GM21381 (cell line): ENCODE measurements at regions not wholly inside any gene's neighbourhood (a gene's known extent, or its start where the extent isn't known, plus 50 kb on each side); places are given as distances from the start of the nearest gene placed in this dataset.

Experiments
- ATAC-seq: cut with Tn5 transposase; IDR thresholded peaks from one replicate; pipeline ENCODE4 v1.9.1; 2021; ENCODE audit warnings: mild to moderate bottlenecking, moderate library complexity; ENCODE audit not compliant: unreplicated experiment

DNA sequence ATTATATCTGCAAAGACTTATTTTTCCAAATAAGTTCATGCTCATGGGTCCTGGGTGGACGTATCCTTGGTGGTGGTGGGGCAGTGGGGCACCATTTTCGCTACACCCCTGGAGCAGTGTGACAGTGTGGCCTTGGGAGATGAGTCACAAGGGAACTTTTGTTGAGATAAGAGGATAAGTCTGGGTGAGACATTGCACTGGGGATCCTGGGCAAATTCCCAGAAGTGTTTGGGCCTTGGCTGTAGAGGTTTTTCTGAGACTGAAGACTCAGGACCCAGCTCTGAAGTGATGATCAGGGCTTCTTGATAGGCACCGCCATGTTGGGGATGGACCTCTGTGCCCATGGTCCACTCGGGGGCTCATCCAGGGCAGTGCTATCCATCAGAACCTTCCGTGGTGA, 149.4 kb downstream of the MACROH2A1 start:
- ATAC-seq, result no peak

DNA sequence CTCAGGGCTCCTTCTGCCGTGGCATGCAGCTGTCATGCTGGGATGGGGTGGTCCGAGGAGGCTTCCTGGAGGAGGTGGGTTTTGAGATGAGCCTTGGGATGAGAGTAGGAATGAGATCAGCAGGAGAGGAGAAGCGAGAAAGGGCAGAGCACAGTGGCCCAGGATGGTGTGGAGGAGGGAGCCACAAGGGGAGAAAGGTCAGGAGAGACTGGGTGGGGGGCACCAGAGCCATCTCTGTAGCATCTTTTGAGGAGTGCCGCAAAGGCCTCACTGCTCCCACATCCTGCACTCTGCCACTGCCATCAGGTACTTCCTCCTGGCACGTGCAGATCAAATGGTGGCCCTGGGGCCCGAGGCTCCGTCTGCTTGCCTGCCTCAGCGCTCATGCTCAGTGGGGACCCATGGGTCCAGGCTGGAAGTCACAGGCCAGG, 150.2 kb downstream of the MACROH2A1 start:
- no peak for ATAC-seq

DNA sequence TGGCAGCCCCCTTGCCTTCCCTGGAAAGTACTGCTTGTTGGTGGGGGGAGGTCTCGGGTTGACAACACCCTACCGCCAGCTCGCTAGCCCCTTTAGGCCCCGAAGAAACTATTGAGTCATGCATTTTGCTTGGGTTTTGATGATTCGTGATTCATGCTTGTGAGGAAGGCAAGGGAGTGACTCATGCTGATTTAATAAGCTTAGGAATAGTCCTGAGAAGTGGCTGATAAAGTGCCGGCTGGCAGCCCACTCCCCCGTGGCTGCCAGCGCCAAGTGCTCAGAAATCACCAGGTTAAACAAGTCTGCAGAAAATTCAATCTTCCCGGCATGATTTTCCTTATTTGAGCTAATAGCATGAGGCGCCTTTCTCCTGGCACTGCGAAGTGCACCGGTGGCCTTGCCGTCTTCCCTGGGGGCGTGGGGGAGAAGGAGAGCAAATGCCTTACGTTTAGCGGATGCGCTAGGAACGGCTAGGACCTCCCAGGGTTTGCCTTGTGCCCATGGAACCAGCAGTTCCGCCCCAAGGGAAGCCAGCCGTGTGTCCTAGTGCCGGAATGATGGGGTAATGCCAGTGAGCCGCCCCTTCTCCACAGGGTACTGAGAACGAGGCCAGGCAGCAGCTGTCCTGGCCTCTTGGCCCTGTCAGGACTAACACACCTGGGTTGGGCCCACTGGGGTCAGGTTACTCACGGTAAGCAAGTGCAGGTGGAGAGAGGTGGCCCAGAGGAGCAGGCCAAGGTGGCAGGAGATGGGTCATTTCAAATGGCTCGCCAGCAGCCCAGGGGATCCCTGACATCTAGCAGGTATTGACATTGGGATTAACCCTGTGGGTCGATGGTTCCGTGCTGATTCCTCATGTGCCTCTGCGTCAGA, 151.9 kb downstream of the MACROH2A1 start:
- no peak for ATAC-seq

DNA sequence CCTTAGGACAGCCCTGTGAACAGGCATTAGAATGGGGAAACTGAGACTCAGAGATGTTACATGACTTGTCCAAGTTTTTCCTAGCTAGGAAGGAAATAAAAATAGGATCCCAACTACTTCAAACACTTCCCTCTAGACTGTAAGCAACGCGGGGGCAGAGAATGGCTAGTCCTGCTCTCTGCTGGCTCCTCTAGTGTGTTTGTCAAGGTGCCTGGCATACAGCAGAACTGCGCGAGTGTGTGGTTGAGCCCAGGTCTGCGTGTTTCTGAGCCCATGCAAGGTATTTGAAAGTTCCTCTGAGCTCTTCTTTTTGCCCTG, 152.5 kb downstream of the MACROH2A1 start:
- ATAC-seq, result no peak

DNA sequence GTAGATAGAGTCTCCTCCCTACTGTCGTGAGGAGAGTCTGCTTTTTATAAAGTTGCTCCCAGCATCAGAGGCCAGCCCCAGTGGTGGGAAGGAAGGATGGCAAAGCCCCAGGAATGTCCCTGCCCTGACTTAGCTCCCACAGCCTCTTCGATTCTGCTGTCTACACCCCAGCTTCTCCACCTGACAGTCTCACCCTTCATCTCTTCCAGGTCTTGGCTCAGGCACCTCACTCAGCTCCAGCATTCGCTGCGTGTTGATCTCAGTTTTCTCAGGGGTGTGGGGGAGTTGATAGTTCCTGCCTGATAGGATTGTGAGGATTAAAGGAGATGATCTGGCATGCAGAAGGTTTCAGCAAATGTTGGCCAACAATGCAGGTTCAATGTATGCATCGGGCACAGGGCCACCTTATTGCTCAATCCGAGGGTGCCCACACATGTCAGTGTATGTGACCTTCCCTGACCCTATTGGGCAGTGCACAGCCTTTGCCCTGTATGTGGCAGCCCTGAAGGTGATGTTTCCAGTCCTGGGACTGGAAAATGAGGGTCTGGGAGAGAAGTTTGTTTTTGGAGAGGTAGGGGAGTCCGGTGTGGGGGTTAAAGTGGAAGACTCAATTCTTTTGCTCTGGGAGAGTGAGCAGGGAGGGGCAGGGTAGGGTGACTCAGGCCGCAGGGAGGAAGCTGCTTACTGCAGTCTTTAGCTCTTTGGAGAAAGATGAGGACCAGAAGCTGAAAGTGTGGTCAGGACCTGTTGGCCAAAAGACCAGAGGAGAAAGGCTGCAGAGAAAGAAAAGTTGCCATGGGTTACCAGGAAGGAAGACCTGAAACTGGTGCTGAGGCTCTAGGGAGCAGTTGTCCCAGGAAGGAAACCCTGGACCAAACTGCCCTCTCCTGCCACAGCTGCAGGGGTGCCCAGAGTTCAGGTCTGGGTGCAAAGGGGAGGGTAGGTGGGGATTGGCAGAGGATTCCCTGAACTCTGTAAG, 153.2 kb downstream of the MACROH2A1 start:
- ATAC-seq, result no peak

DNA sequence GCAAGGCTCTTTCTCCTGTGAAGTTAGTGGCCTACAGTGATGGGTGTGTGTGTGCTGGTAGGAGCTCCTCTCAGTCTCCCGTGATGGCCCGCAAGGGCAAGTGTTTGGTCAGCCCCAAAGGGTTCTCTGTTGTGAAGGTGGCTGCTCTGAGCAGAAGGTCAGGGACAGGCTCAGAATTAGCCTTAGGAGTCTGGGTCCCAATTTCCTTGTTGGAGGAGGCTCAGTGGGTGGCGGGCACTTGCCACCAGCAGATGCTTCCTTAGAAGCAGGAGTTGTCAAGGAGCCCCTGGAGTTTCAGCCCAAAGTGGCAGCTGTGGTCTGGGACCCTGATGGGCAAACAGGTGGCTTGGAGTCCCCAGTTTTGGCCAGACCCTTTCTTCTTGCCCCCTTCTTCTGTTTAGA, 154.4 kb downstream of the MACROH2A1 start:
- ATAC-seq, result no peak

DNA sequence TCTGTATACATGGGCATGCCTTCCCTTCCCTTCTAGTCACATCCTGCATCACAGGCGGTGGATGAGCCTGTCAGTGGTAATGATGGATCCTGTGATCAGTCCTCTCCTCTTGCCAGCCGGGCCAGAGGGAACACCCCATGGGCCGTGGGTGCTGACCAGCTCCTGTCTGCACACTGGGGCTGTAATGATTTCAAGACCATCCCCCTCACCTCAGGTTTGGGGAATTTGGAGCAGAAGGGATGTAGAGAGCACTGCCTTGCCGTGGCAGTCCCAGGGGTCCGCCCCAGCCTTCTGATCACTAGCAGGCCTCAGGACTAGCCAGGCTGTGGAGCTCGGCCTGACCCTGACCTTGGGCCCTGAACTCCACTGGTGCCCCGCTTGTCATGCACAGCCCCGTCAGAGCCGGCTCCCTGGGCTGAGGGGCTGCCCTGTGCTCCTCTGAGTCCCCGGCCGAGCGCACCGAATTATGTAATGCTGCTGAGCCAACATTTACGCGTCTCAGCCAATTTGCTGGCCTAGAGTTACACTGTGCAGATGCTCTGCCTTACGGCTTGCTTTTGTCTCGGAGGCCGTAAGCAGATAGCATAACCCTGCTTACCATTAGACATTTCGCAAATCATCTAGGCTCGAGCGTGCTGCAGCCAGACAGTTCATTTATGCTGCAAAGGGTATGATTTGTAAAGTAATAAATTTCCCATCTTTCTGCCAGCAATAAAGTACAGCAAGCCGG, 155.3 kb downstream of the MACROH2A1 start:
- no peak for ATAC-seq

DNA sequence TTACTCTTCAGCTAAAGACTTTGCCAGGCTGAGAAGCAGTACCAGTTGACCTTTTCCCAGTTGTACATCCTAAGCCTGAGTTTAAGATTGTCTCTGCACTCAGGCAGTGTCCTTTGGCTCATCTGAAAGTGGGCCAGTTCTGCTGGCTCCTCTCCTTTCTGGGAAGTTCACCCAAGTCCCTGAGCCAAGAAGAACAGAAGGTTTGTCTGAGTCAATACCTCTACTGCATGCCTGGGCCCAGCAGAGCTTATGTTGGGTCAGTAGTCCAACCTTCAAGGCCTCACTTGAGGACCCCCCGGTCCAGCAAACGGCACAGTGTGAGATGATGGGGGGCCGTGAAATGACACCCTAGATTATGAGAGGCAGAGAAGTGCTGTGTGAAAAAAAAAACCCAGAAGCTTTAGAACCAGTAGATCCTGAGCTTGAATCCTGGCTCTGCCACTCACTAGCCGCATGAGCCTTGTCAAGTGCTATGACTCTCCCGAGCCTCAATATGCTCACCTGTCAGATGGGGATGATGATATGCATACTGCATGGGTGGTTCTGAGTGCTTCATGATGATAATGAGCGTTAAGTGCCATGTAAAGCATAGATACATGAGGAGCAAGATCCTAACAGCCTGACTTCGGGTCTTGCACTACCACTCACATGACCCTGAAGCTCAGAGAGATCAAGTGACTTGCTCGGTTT, 156.0 kb downstream of the MACROH2A1 start:
- no peak for ATAC-seq

DNA sequence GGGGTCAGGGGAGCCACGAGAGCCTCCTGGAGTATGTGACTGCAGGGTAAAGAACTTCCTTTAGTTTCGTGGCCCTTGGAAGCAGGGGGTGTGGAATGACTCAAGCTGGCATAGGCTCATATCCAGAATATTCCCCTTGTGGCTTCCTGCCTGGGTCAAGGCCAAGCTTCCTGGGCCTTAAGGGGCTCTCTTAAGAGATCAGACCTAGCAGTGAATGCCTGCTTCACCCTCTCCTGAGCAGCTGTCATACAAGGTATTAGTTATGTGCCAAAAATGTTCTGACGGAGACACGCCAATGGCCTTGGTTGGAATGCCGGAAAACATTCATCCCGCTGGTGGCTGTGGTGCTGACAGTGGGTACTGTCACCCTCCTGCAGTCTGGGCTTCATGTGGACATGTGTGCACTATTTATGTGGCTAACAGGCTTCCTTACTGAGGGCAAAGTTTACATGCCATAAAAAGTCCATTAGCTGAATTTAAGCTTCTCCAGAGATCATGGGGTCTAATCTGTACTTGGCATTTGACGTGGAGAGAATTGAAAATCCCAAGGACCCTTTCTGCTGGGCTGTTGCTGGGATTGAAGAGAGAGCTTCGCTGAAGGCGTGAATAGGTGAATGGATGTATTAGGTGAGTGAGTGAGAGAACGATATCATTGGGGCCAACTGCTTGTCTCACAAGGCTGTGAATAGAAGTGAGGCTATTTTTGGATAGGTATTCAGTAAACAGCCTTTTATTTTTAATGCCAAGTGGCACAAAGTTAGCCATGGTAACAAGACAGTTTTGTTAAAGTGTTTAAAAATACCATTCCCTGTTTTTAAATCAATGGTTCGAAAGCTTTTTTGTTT, 156.8 kb downstream of the MACROH2A1 start:
- no peak for ATAC-seq

DNA sequence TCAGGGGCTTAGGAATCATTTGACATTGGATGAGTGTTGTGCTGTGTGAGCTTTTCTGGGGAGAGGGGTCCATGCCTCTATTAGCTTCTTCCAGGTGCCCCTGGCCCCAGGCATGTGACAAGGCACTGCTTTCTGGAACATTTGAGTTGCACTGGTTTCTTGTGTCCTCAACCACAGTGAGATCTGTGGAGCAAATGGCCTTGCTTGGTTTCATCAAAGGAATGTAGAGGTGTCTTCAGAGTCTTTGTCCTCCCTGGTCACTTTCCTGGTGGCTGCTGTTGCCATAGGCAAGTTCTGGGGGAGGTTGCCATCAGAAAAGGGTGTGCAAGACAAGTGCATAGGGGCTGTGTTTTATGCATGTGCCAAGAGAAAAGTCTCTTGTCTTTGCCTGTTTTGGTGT, 157.5 kb downstream of the MACROH2A1 start:
- ATAC-seq, result no peak

DNA sequence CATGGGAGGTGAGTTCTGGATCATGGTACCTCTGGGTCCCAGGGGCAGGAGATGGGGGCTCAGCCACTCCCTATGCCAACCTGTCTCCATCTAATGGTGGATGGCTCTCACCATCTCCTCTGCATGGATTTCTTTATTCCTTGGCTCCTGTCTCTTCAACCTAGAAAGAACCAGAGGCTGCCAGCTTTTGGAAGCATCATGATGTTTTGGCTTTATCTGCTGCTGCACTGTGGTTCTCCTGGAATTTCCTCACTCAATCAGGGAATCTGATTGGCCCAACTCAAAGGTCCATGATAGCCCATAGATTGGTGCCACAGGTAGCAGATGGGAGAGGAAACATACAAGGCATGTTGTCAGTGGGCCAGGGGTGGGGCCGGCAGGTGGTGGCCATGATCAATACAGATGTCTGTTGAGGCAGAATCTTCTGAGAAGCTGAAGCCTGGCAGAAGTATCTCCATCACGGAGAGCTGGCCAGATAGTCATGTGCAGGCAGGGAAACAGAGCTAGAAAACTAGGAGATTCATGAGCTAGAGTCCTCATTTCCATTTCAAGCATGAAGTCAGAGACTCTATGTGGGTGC, 158.2 kb downstream of the MACROH2A1 start:
- no peak for ATAC-seq

DNA sequence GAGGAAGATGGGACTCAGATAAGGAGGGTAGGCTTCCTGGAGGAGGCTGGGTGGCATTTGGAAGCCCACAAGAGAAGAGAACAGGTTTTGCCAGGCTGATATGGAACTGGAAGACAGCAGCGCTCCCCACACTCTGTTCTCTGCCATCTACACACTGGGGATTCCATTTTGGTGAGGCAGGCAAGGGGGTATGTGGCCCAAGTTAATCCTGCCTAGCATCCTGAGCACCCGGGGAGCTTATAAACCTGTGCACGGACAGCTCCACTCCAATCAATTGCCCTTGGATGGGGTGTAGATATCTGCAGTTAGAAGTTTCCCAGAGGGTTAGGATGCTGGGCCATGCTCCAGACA, 158.8 kb downstream of the MACROH2A1 start:
- ATAC-seq, result no peak

DNA sequence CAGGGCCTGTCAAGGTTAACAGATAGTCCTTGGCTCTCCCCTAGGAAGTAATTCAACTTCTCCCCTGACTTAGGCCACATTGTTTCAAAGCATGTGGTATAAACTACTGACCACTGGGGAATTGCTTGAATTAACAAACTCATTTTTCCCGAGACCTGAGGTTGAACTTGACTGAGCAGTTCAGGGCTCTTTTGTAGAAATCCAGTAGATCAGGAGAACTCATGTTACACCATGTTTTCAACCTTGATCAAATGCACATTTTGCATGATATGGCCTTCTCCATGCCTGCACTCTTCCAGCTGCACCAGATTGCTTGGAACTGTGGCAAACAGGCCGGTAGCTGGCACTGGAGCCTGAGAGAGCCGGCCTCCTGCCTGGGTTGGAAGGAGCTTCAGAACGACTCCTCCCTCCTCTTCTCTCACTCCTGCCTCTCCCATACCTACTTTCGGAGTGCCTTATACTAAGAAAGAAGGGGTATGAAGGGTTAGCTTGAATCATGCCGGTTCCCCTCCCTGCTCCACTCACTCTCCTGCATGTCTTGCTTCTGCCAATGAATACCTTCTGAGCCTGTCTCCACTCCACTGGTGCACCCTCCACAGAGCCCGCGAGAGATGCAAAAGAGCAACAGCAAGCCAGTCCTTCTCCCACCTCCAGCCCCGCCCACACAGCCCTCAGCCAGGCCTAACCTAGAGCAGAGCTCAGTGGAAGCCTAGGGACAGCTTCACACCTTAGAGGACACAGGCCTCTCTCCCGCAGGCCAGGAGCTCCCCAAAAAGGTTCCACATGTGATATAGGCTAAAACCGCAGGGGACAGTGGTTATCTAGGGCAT, 159.4 kb downstream of the MACROH2A1 start:
- no peak for ATAC-seq

DNA sequence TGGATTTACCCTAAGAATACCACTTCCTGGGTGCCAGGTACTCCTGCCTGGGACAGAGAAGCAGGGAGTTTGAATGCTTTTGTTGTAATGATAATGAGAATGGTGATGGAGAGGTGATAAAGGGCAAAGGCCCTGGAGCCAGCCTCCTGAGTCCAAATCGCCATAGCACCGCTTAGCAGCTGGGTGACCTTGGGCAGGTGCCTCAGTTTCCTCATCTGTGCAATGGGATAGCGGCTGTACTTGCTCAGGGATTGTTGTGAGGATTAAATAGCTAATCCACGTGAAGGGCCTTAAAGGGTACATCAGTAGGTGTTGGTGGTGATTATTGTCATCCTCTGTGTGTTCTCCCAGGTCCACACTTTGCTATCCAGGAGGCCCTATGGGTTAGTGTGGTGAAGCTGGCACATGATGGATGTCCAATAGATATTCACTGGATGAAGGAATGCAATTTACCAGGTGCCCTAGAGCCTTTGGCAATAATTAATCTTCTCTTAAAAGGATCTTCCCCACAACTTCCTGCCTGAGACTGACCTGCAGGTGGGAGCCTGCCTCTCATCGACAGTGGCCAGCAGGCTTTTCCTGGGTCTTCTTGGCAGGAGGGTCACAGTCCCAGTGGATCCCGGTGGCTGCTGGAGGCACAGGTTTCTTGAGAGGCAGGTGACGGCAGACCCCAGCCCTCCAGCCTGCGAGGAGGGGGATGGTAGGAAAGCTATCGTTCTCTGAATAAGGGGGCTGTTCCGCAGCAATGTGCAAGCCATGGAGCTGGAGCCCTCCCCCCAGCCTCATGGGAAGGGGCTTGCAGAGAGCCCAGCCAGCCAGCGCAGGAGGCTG, 160.2 kb downstream of the MACROH2A1 start:
- no peak for ATAC-seq

DNA sequence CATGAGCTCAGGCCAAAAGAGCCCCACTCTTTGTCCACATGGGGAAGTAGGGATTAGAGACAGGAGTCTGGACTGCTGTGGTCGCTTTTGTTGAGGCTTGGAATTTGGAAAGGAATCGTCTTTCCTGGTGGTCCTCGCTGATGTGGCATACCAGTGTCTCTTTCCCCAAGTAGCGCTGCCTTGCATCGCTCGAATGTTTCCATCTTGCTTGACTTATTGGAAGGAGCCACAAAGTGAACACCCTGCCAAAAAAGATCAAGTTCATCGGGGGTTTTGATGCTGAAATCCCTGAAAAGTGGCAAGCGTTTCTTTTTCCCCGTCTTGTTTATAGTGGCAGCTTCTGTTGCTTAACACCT, 161.3 kb downstream of the MACROH2A1 start:
- no peak for ATAC-seq

DNA sequence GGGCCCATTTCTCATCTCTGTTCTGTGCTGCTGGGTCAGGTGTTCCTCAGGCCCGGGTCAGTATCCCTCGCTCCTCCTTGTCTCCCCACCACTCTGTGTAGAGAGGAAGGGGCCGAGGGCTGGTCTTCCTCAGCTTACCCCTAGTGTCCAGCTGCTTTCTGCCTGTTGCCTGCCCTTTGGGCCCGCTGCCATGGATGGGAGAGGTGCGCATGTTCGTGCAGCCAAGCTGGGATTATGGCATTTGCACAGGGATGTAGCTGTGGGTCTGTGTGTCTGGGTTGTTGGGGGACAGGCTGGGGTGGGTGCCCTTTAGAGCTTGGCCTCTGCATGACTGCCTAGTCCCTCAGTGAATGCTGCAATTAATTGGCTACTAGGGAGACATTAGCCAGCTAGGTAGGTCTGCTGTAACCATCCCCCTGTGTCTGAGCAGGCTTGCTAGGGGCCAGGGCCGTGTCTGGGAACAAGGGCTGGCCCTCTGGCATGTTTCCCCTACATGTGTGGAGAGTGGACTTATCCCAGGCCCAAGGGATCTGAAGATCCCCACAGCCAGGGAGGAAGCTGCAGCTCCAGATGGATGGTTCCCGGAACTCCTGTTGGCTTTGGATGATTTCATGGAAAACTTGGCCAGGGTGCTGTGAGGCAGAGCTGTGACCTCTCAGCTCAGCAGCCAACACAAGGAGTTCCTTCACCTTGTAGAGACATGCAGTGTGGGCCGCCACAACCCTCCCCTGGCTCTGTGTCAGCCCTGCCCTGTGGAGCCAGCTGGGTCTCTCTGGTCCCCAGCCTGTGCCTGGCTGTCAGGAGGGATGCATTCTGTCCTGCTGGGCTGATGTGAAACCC, 161.9 kb downstream of the MACROH2A1 start:
- no peak for ATAC-seq
